ENCODE measurements at regions not wholly inside any gene's neighbourhood (a gene's known extent, or its start where the extent isn't known, plus 50 kb on each side); places are given as distances from the start of the nearest gene placed in this dataset.

DNA sequence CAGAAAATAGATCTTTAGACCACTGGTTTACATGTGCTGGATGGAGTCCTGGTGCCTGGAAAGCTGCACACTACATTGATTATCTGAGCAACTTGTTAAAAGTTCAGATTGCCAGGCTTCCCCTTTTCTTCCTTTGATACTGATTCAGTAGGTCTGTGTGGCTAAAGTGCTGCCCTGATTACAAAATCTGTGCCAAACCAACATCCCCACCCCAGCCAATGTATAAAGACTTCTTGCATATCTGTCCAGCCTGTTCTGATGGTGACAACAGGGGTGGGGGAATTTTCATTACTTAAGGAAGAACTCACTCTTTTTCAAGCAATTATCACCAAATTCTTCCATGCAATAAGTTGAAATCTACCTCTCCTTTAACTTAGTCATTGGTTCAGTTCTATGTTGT lies 135.5 kb downstream of the TNFSF18 start:
- DNase-seq (ENCODE audit: low read depth), result no peak
- no peak overlapping the region for H3K4me3 ChIP-seq (ENCODE audit: control insufficient read depth, low read depth, low read length)
- TF ChIP-seq, protein P1, sequence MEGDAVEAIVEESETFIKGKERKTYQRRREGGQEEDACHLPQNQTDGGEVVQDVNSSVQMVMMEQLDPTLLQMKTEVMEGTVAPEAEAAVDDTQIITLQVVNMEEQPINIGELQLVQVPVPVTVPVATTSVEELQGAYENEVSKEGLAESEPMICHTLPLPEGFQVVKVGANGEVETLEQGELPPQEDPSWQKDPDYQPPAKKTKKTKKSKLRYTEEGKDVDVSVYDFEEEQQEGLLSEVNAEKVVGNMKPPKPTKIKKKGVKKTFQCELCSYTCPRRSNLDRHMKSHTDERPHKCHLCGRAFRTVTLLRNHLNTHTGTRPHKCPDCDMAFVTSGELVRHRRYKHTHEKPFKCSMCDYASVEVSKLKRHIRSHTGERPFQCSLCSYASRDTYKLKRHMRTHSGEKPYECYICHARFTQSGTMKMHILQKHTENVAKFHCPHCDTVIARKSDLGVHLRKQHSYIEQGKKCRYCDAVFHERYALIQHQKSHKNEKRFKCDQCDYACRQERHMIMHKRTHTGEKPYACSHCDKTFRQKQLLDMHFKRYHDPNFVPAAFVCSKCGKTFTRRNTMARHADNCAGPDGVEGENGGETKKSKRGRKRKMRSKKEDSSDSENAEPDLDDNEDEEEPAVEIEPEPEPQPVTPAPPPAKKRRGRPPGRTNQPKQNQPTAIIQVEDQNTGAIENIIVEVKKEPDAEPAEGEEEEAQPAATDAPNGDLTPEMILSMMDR (IDR thresholded peaks at IDR 0.05; ENCODE audit: control insufficient read depth, insufficient read depth, low read depth, low read length, missing control alignments), result no peak

DNA sequence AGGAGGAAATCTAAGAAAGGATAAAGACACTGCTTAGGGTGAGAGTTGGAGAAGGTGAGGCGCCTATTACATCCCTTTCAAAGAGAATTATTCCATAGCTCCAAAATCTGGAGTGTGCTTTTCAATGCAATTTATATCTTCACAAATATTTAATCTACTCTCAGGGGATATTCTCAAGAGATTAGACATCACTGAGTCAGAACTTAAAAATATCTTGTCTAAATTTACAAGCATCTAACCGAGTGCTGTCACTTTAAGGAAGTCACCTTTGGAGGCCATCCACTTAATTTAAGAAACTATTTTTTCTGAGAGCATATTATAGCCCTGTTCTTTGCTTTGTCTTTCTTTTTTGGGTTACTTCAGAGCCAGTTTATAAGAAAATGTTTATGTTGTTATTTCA lies 134.6 kb downstream of the TNFSF18 start:
- TF ChIP-seq, protein P1 (IDR thresholded peaks at IDR 0.05; ENCODE audit: control insufficient read depth, insufficient read depth, low read depth, low read length, missing control alignments), result no peak
- no peak overlapping the region for H3K4me3 ChIP-seq (ENCODE audit: control insufficient read depth, low read depth, low read length)
- no peak for DNase-seq (ENCODE audit: low read depth)

DNA sequence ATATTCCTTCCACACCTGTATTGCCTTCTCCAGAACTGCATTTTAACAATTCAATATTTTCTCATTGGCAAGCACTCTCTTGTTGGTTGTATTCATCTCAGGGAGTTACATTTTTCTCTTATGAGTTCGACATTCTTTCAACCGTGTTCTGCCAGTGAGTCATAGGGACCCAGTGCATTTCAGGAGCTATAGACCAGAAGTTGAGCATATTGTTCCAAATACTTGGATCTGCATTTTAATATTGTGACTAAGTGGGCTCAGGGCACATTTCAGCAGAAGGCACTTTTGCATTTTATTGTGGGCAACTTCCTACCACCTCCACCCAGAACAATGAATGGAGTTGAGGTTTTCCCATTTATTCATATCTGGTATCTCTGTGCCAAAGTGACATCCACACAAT lies 132.8 kb downstream of the TNFSF18 start:
- H3K4me3 ChIP-seq (ENCODE audit: control insufficient read depth, low read depth, low read length), result no peak overlapping the region
- TF ChIP-seq, protein P1 (IDR thresholded peaks at IDR 0.05; ENCODE audit: control insufficient read depth, insufficient read depth, low read depth, low read length, missing control alignments), result no peak
- peak; percentile 89 for DNase-seq (ENCODE audit: low read depth)

DNA sequence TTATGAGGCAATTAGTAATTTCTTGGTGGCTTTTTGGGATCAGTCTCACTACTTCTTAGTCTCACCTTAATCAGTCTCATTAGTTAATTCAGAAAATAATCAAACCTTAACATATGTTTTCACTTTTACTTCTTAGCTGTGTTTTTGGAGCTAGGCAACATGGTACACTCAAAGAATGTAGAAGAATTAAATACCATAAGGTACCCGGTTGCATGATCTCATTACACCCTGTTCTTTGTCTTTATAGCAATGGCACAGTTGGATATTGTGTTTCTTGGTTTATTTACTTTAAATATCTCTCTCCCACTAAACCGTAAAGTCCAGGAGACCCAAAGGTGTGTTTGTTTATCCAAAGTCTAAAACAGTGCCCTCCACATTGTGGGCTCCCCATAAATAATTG lies 132.3 kb downstream of the TNFSF18 start:
- no peak for DNase-seq (ENCODE audit: low read depth)
- TF ChIP-seq, protein P1 (IDR thresholded peaks at IDR 0.05; ENCODE audit: control insufficient read depth, insufficient read depth, low read depth, low read length, missing control alignments), result no peak
- no peak overlapping the region for H3K4me3 ChIP-seq (ENCODE audit: control insufficient read depth, low read depth, low read length)

DNA sequence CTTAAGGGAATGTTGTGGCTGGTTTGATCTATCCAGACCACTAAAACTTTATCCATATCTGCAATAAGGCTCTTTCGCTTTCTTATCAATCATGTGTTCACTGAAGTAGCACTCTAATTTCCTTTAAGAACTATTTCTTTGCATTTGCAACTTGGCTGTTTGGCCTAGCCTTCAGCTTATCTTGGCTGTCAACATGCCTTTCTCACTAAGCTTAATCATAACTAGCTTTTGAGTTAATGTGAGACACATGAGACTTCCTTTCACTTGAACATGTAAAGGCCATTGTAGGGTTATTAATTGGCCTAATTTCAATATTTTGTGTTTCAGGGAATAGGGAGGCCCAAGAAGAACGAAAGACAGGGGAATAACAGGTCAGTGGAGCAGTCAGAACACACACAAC lies 124.7 kb downstream of the TNFSF18 start:
- DNase-seq (ENCODE audit: low read depth), result no peak
- no peak overlapping the region for H3K4me3 ChIP-seq (ENCODE audit: control insufficient read depth, low read depth, low read length)
- TF ChIP-seq, protein P1 (IDR thresholded peaks at IDR 0.05; ENCODE audit: control insufficient read depth, insufficient read depth, low read depth, low read length, missing control alignments), result no peak

DNA sequence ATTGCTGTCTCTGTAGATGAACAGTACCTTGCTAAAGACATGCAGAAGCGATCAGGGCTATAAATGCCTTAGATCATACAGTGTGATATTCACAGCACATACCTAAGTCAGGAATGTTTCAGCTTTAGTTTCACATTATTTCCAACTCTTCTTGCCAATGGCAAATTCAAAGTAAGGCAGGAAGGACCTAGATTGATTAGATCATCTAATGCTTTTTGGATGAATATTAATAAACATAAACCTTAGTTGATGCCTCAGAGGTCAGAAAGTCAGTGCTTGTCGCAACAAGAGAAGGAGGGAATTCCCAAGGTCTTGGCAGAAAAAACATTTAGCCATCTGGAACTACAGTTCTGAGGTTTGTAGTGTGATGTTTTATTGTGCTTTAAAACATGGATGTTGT lies 122.3 kb downstream of the TNFSF18 start:
- DNase-seq (ENCODE audit: low read depth), result no peak
- H3K4me3 ChIP-seq (ENCODE audit: control insufficient read depth, low read depth, low read length), result no peak overlapping the region
- TF ChIP-seq, protein P1 (IDR thresholded peaks at IDR 0.05; ENCODE audit: control insufficient read depth, insufficient read depth, low read depth, low read length, missing control alignments), result no peak

DNA sequence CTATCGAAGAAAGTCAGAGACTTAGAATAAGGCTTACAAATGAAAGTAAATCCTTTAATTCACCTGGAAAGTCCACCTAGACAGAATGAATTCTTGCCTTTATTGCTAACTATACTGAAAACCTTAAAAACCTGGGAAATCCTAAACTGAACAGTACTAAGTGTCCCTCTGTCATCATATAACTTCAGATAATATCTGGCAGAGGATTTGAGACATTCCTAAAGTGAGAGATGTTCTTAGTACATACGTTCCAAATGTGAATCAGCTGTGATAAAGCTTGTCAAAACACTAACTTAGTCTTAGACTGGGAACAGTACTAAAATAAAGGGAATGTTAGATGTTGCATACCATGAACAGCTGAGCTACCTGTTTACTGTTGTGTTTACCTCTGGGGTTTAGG lies 121.7 kb downstream of the TNFSF18 start:
- TF ChIP-seq, protein P1 (IDR thresholded peaks at IDR 0.05; ENCODE audit: control insufficient read depth, insufficient read depth, low read depth, low read length, missing control alignments), result no peak

More for the DNA sequence above, 121.7 kb downstream of the TNFSF18 start:
- no peak overlapping the region for H3K4me3 ChIP-seq (ENCODE audit: control insufficient read depth, low read depth, low read length)
- no peak for DNase-seq (ENCODE audit: low read depth)
